SK-N-MC (cell line): ENCODE measurements at regions not wholly inside any gene's neighbourhood (a gene's known extent, or its start where the extent isn't known, plus 50 kb on each side); places are given as distances from the start of the nearest gene placed in this dataset.

Experiments
- EZH2 ChIP-seq: fragments of 200-600 bp; sonication (generic); IDR thresholded peaks from one replicate; pipeline ENCODE4 v1.6.1; 2017; ENCODE audit warnings: antibody characterized with exemption
- FOXP2 ChIP-seq: optimal IDR thresholded peaks from 2 replicates; pipeline ENCODE3; 2011; ENCODE audit warnings: mild to moderate bottlenecking, moderate library complexity; ENCODE audit not compliant: insufficient read depth; ENCODE audit errors: extremely low read length, control extremely low read depth
- POLR2AphosphoS5 ChIP-seq: IDR thresholded peaks from 2 replicates; pipeline ENCODE4 v1.6.1; 2012; ENCODE audit warnings: mild to moderate bottlenecking, low read depth, low read length, borderline replicate concordance

DNA sequence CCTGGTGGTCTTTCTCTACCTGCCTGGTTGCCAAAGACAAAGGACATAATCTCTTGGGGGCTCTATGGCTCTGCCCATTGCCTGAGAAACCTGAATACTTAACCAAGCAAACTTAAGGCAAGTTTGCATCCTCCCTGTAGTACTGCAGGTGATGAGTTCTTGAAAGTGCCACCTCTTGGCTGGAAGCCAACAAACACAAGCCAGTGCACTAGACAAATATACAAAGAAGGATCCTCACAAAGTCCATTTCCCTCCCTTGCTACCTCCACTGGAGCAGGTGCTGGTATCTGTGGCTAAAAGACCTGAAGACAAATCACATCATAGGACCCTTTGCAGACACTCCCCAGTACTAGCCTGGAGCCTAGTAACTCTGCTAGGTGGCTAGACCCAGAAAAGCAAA is 772.3 kb downstream of the SI start:
- no peak for TF ChIP-seq POLR2AphosphoS5
- no peak for TF ChIP-seq EZH2
- TF ChIP-seq FOXP2: no peak
